ENCODE measurements at regions not wholly inside any gene's neighbourhood (a gene's known extent, or its start where the extent isn't known, plus 50 kb on each side); places are given as distances from the start of the nearest gene placed in this dataset.

GRCh38 chr10:123443924-123444323, 222.2 kb upstream of the GPR26 start:
- no peak overlapping the region for H3K27ac ChIP-seq (ENCODE audit: extremely low read depth, low read depth, low read length)
- H3K9me1 ChIP-seq (ENCODE audit: control insufficient read depth, insufficient read depth, low read length): peaks cover 2% of the 10 kb centered on the region
- H3K27me3 ChIP-seq (ENCODE audit: control insufficient read depth in 2 of 2, insufficient read depth in 2 of 2, low read length in 2 of 2): peaks cover 0 to 6% of the 10 kb centered on the region in 2 experiments; a peak in 2 of 5 replicates
- H2AFZ ChIP-seq (ENCODE audit: low read depth, low read length): no peak overlapping the region
- intact Hi-C loops (cut with micrococcal nuclease): no loop called here
- no peak for FAIRE-seq
- H3K79me2 ChIP-seq (ENCODE audit: control insufficient read depth, insufficient read depth, low read length): no peaks in the 10 kb centered on the region
- CTCF ChIA-PET (ENCODE audit: low intra/inter-chr PET ratio): no interaction called here
- ATAC-seq: no peak
- H3K4me3 ChIP-seq: no peak overlapping the region
- POLR2A ChIA-PET: no interaction called here
- H3K4me2 ChIP-seq (ENCODE audit: insufficient read depth, low read length): no peak overlapping the region
- no peaks in the 10 kb centered on the region for H3K9me3 ChIP-seq (replicated peaks; ENCODE audit: control insufficient read depth, insufficient read depth, low read depth, low read length)
- no peaks in the 10 kb centered on the region for H3K4me1 ChIP-seq (replicated peaks in 1 of 2; ENCODE audit: control insufficient read depth in 2 of 2, insufficient read depth in 2 of 2, low read length in 2 of 2)
- H4K20me1 ChIP-seq (replicated peaks; ENCODE audit: control insufficient read depth, insufficient read depth, low read length): no peaks in the 10 kb centered on the region
- no peaks in the 10 kb centered on the region for H3K36me3 ChIP-seq (ENCODE audit: control insufficient read depth, insufficient read depth, low read length)
- no TSS peak for BruUV-seq (replicated peaks)
- no peak for DNase-seq (ENCODE audit: extremely low read depth in 1 of 4, low spot score in 3 of 4)
- H3K9ac ChIP-seq (ENCODE audit: insufficient read depth in 1 of 2, low read depth in 2 of 2, low read length in 2 of 2): no peak overlapping the region
- in situ Hi-C loops (cut with MboI): no loop called here
- no peak for TF ChIP-seq GABPA (tag; conservative IDR thresholded peaks at IDR 0.05; ENCODE audit: low read depth)
- TF ChIP-seq NR1H2 (CRISPR knock-in tag; IDR thresholded peaks at IDR 0.05): no peak
- no peak for TF ChIP-seq SRSF7 (optimal IDR thresholded peaks at IDR 0.05; ENCODE audit: low read depth, low read length)
- no peak for TF ChIP-seq ARID4B (CRISPR knock-in tag; IDR thresholded peaks at IDR 0.05)
- no peak for TF ChIP-seq XRCC4 (IDR thresholded peaks at IDR 0.05; ENCODE audit: extremely low read depth, insufficient read depth, insufficient read length)
- no peak for TF ChIP-seq GTF2B (IDR thresholded peaks at IDR 0.05; ENCODE audit: extremely low read depth, insufficient read length)
- no peak for TF ChIP-seq DACH1 (IDR thresholded peaks at IDR 0.05; ENCODE audit: partially characterized antibody)
- TF ChIP-seq CREBBP (IDR thresholded peaks at IDR 0.05; ENCODE audit: low read depth, low read length): no peak
- TF ChIP-seq RCOR1 (IDR thresholded peaks at IDR 0.05; ENCODE audit: borderline replicate concordance in 1 of 2, low read depth in 2 of 2, low read length in 2 of 2): no peak
- TF ChIP-seq YBX1 (IDR thresholded peaks at IDR 0.05): no peak
- TF ChIP-seq HDAC1 (IDR thresholded peaks at IDR 0.05): no peak
- no peak for TF ChIP-seq POLR2B (IDR thresholded peaks at IDR 0.05; ENCODE audit: low read depth, partially characterized antibody)
- no peak for TF ChIP-seq ZKSCAN3 (CRISPR knock-in tag; IDR thresholded peaks at IDR 0.05)
